ENCODE measurements at regions not wholly inside any gene's neighbourhood (a gene's known extent, or its start where the extent isn't known, plus 50 kb on each side); places are given as distances from the start of the nearest gene placed in this dataset.

DNA sequence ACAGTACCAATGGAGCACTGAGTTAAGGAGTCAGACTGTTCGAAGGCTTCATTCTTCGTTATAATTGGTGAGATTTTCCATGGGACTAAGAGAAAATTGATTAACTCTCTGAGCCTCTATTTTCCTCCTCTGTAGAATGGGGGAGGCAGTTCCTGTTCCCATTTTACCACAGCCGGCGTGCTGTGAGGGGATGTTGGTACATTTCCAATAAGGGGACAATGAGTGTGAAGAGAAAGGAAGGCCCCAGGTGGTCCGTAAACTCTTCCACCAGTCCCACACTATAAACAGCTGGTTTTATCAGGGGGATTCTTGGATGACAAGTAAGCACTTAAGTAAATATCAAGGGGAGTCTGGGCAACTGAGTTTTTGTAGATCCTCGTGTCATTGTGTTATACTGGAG, 109.9 kb downstream of the DAD1 start:
- no peak overlapping the region for H3K4me2 ChIP-seq (ENCODE audit: control insufficient read depth, extremely low read depth, insufficient read depth, low read depth, low read length)
- dilution Hi-C loops (cut with MboI; ENCODE audit: extremely low pct_ligation_motif_present, low sequenced_read_pairs): no loop called here
- H3K4me1 ChIP-seq (ENCODE audit: control insufficient read depth, extremely low read depth, insufficient read depth, low read length): peaks cover 3% of the 10 kb centered on the region

DNA sequence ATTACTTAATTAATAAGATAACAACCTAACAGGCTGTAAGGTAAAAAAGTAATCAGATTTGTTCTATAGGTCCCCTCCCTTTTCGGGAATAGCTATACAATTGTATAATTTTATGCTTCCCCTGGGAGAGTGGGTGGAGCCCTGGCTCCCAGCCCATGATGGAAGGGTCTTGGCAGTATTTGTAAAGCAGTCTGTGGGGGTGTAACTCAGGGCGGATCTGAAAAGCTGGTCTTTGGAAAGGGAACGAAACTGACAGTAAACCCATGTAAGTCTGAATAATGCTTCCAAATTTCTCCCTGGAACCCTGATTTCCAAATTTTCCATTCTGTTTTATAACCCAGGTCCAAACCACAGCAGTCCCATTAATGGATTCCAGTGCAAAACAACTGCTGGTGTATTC, 110.4 kb downstream of the DAD1 start:
- FAIRE-seq (no peak), DNase-seq (ENCODE audit: low read depth, low spot score) (no peak)
- Histone ChIP-seq H3K4me1 (ENCODE audit: control insufficient read depth, extremely low read depth, insufficient read depth, low read length) (peaks cover 3% of the 10 kb centered on the region), H3K4me3 (ENCODE audit: control insufficient read depth in 2 of 3, extremely low read depth in 1 of 3, insufficient read depth in 2 of 3, low read depth in 1 of 3, low read length in 3 of 3) (no peak overlapping the region), H3K27me3 (ENCODE audit: control insufficient read depth, extremely low read depth, insufficient read depth, low read length) (peaks cover 6% of the 10 kb centered on the region), H3K36me3 (ENCODE audit: control insufficient read depth in 2 of 2, extremely low read depth in 1 of 2, insufficient read depth in 2 of 2, low read length in 2 of 2) (no peaks in the 10 kb centered on the region), H3K27ac (ENCODE audit: control insufficient read depth, insufficient read depth, low read length) (no peak overlapping the region), H3K9me3 (ENCODE audit: control insufficient read depth, low read depth, low read length) (no peaks in the 10 kb centered on the region), H3K4me2 (ENCODE audit: control insufficient read depth, extremely low read depth, insufficient read depth, low read depth, low read length) (no peak overlapping the region), H3K9me1 (ENCODE audit: control insufficient read depth, extremely low read depth, insufficient read depth, low read length) (no peaks in the 10 kb centered on the region), H4K20me1 (ENCODE audit: control insufficient read depth, extremely low read depth, insufficient read depth, low read length) (no peaks in the 10 kb centered on the region), H2AFZ (ENCODE audit: control insufficient read depth, low read length) (no peak overlapping the region), H3K9ac (ENCODE audit: control insufficient read depth, extremely low read depth, insufficient read depth, low read length) (no peak overlapping the region), H3K79me2 (ENCODE audit: control insufficient read depth, insufficient read depth, low read length) (no peaks in the 10 kb centered on the region)
- dilution Hi-C loops (cut with MboI; ENCODE audit: extremely low pct_ligation_motif_present, low sequenced_read_pairs): no loop called here
- no peak for TF ChIP-seq EZH2 (IDR thresholded peaks at IDR 0.05; ENCODE audit: low read length)
- TF ChIP-seq, protein P1, sequence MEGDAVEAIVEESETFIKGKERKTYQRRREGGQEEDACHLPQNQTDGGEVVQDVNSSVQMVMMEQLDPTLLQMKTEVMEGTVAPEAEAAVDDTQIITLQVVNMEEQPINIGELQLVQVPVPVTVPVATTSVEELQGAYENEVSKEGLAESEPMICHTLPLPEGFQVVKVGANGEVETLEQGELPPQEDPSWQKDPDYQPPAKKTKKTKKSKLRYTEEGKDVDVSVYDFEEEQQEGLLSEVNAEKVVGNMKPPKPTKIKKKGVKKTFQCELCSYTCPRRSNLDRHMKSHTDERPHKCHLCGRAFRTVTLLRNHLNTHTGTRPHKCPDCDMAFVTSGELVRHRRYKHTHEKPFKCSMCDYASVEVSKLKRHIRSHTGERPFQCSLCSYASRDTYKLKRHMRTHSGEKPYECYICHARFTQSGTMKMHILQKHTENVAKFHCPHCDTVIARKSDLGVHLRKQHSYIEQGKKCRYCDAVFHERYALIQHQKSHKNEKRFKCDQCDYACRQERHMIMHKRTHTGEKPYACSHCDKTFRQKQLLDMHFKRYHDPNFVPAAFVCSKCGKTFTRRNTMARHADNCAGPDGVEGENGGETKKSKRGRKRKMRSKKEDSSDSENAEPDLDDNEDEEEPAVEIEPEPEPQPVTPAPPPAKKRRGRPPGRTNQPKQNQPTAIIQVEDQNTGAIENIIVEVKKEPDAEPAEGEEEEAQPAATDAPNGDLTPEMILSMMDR (optimal IDR thresholded peaks at IDR 0.05 in 1 of 3, IDR thresholded peaks at IDR 0.05 in 1 of 3, conservative IDR thresholded peaks at IDR 0.05 in 1 of 3; ENCODE audit: extremely low read depth in 1 of 3, insufficient read depth in 2 of 3, low read length in 3 of 3): no peak

More for the DNA sequence above, 109.9 kb downstream of the DAD1 start:
- Histone ChIP-seq H3K27ac (ENCODE audit: control insufficient read depth, insufficient read depth, low read length) (no peak overlapping the region), H3K79me2 (ENCODE audit: control insufficient read depth, insufficient read depth, low read length) (no peaks in the 10 kb centered on the region), H3K27me3 (ENCODE audit: control insufficient read depth, extremely low read depth, insufficient read depth, low read length) (peaks cover 6% of the 10 kb centered on the region), H3K9me1 (ENCODE audit: control insufficient read depth, extremely low read depth, insufficient read depth, low read length) (no peaks in the 10 kb centered on the region), H4K20me1 (ENCODE audit: control insufficient read depth, extremely low read depth, insufficient read depth, low read length) (no peaks in the 10 kb centered on the region), H3K9me3 (ENCODE audit: control insufficient read depth, low read depth, low read length) (no peaks in the 10 kb centered on the region), H3K4me3 (ENCODE audit: control insufficient read depth in 2 of 3, extremely low read depth in 1 of 3, insufficient read depth in 2 of 3, low read depth in 1 of 3, low read length in 3 of 3) (no peak overlapping the region), H2AFZ (ENCODE audit: control insufficient read depth, low read length) (no peak overlapping the region), H3K9ac (ENCODE audit: control insufficient read depth, extremely low read depth, insufficient read depth, low read length) (no peak overlapping the region), H3K36me3 (ENCODE audit: control insufficient read depth in 2 of 2, extremely low read depth in 1 of 2, insufficient read depth in 2 of 2, low read length in 2 of 2) (no peaks in the 10 kb centered on the region)
- DNase-seq (ENCODE audit: low read depth, low spot score) (no peak), FAIRE-seq (no peak)
- TF ChIP-seq, protein P1 (optimal IDR thresholded peaks at IDR 0.05 in 1 of 3, IDR thresholded peaks at IDR 0.05 in 1 of 3, conservative IDR thresholded peaks at IDR 0.05 in 1 of 3; ENCODE audit: extremely low read depth in 1 of 3, insufficient read depth in 2 of 3, low read length in 3 of 3): no peak
- no peak for TF ChIP-seq EZH2 (IDR thresholded peaks at IDR 0.05; ENCODE audit: low read length)
